HCEC 1CT (cell line): ENCODE measurements at regions not wholly inside any gene's neighbourhood (a gene's known extent, or its start where the extent isn't known, plus 50 kb on each side); places are given as distances from the start of the nearest gene placed in this dataset.
"Not testable (repeated sequence)": the region's sequence is repeated elsewhere in the genome, so short reads cannot be mapped to it uniquely, and the experiment has no call there.

ENCODE experiments used
- DNase-seq: peaks from one replicate; pipeline ENCODE4 v3.0.0-alpha.2; 2017

- no peak for DNase-seq
Observed at GRCh38 chr4:149203256-149204001, 612.2 kb downstream of the IQCM start.

GRCh38 chr4:149202117-149202516, 613.5 kb downstream of the IQCM start:
- DNase-seq = no peak

GRCh38 chr4:149199594-149199993, 616.0 kb downstream of the IQCM start:
- DNase-seq = no peak

- no peak for DNase-seq
Observed at GRCh38 chr4:149194061-149194460, 621.6 kb downstream of the IQCM start.

GRCh38 chr4:149187726-149188125, 627.9 kb downstream of the IQCM start:
- no peak for DNase-seq

- DNase-seq = no peak
Observed at GRCh38 chr4:149183638-149184037, 632.0 kb downstream of the IQCM start.

GRCh38 chr4:149181459-149181858, 634.2 kb downstream of the IQCM start:
- not testable (repeated sequence) for DNase-seq

GRCh38 chr4:149176039-149176438, 639.6 kb downstream of the IQCM start:
- no peak for DNase-seq

- DNase-seq = no peak
Observed at GRCh38 chr4:149175549-149175948, 640.1 kb downstream of the IQCM start.

- DNase-seq = no peak
Observed at GRCh38 chr4:149173241-149174013, 642.2 kb downstream of the IQCM start.

GRCh38 chr4:149168645-149169044, 647.0 kb downstream of the IQCM start:
- DNase-seq = no peak

GRCh38 chr4:149166876-149167275, 648.8 kb downstream of the IQCM start:
- no peak for DNase-seq

GRCh38 chr4:149166365-149166764, 649.3 kb downstream of the IQCM start:
- no peak for DNase-seq

GRCh38 chr4:149164282-149164681, 651.4 kb downstream of the IQCM start:
- peak; percentile 20 for DNase-seq

- peak; percentile 15 for DNase-seq
Observed at GRCh38 chr4:149161247-149161646, 654.4 kb downstream of the IQCM start.

- DNase-seq = no peak
Observed at GRCh38 chr4:149160370-149160769, 655.3 kb downstream of the IQCM start.

- no peak for DNase-seq
Observed at GRCh38 chr4:149158817-149159216, 656.8 kb downstream of the IQCM start.

- DNase-seq = peak; percentile 67
Observed at GRCh38 chr4:149145803-149146202, 669.8 kb downstream of the IQCM start.

GRCh38 chr4:149144060-149144459, 671.6 kb downstream of the IQCM start:
- no peak for DNase-seq

GRCh38 chr4:149141391-149141790, 674.3 kb downstream of the IQCM start:
- DNase-seq = no peak

GRCh38 chr4:149140841-149141240, 674.8 kb downstream of the IQCM start:
- DNase-seq = peak; percentile 24

- DNase-seq = no peak
Observed at GRCh38 chr4:149136951-149137620, 678.6 kb downstream of the IQCM start.

GRCh38 chr4:149135062-149135461, 680.6 kb downstream of the IQCM start:
- no peak for DNase-seq

- no peak for DNase-seq
Observed at GRCh38 chr4:149121023-149121404, 678.8 kb upstream of the NR3C2 start.
